ENCODE measurements at regions not wholly inside any gene's neighbourhood (a gene's known extent, or its start where the extent isn't known, plus 50 kb on each side); places are given as distances from the start of the nearest gene placed in this dataset.

- TF ChIP-seq, protein P1, sequence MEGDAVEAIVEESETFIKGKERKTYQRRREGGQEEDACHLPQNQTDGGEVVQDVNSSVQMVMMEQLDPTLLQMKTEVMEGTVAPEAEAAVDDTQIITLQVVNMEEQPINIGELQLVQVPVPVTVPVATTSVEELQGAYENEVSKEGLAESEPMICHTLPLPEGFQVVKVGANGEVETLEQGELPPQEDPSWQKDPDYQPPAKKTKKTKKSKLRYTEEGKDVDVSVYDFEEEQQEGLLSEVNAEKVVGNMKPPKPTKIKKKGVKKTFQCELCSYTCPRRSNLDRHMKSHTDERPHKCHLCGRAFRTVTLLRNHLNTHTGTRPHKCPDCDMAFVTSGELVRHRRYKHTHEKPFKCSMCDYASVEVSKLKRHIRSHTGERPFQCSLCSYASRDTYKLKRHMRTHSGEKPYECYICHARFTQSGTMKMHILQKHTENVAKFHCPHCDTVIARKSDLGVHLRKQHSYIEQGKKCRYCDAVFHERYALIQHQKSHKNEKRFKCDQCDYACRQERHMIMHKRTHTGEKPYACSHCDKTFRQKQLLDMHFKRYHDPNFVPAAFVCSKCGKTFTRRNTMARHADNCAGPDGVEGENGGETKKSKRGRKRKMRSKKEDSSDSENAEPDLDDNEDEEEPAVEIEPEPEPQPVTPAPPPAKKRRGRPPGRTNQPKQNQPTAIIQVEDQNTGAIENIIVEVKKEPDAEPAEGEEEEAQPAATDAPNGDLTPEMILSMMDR (IDR thresholded peaks at IDR 0.05; ENCODE audit: insufficient read depth, low read length, poor library complexity, severe bottlenecking), result no peak
- TF ChIP-seq EZH2phosphoT487 (conservative IDR thresholded peaks at IDR 0.05; ENCODE audit: low read length), result no peak
Observed at GRCh38 chr4:19167311-19167710, 1084.4 kb upstream of the SLIT2 start.

All from SU-DHL-6 (cell line).